ENCODE measurements at regions not wholly inside any gene's neighbourhood (a gene's known extent, or its start where the extent isn't known, plus 50 kb on each side); places are given as distances from the start of the nearest gene placed in this dataset.

DNA sequence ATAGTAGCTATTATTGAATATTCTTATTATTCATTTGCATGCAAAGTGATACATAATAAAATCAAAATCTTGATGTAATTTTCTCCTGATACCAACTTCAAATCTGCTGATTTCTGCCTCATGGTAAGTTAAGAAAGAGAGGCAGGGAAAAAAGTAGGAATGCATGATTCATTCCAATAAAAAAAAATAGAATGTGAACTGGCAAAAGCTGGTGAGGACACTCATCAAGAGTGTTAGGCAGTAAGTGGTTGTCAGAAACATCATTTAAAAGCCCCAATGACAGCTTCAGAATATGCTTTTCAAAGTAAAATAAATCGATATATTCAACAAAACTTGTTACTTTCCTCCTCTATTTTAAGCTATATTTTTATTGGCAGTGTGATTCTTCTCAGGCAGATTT lies 979.1 kb downstream of the TECRL start:
- no TSS peak for BruUV-seq (replicated peaks)
- TF ChIP-seq EZH2 (IDR thresholded peaks at IDR 0.05; ENCODE audit: borderline replicate concordance, low read depth, low read length, poor library complexity, severe bottlenecking): no peak
- TF ChIP-seq, protein P1, sequence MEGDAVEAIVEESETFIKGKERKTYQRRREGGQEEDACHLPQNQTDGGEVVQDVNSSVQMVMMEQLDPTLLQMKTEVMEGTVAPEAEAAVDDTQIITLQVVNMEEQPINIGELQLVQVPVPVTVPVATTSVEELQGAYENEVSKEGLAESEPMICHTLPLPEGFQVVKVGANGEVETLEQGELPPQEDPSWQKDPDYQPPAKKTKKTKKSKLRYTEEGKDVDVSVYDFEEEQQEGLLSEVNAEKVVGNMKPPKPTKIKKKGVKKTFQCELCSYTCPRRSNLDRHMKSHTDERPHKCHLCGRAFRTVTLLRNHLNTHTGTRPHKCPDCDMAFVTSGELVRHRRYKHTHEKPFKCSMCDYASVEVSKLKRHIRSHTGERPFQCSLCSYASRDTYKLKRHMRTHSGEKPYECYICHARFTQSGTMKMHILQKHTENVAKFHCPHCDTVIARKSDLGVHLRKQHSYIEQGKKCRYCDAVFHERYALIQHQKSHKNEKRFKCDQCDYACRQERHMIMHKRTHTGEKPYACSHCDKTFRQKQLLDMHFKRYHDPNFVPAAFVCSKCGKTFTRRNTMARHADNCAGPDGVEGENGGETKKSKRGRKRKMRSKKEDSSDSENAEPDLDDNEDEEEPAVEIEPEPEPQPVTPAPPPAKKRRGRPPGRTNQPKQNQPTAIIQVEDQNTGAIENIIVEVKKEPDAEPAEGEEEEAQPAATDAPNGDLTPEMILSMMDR (conservative IDR thresholded peaks at IDR 0.05; ENCODE audit: low read depth, low read length): no peak
- no peaks in the 10 kb centered on the region for H3K4me1 ChIP-seq (ENCODE audit: insufficient read depth, low read length, poor library complexity, severe bottlenecking)
- no peaks in the 10 kb centered on the region for H3K9me3 ChIP-seq (ENCODE audit: low read depth, low read length, poor library complexity, severe bottlenecking)
- intact Hi-C loops (cut with micrococcal nuclease; ENCODE audit: unreplicated experiment): no loop called here
- ChIA-PET CTCF (no interaction called here), POLR2A (ENCODE audit: low non-redundant PET) (no interaction called here)
- no peaks in the 10 kb centered on the region for H3K27me3 ChIP-seq (replicated peaks; ENCODE audit: insufficient read depth, low read depth, low read length, poor library complexity)
- H3K36me3 ChIP-seq (ENCODE audit: insufficient read depth, low read length, poor library complexity, severe bottlenecking): no peaks in the 10 kb centered on the region
- no peak for DNase-seq (ENCODE audit: low spot score)
- H3K4me3 ChIP-seq (ENCODE audit: low read depth, low read length, poor library complexity, severe bottlenecking): no peak overlapping the region
- no peak overlapping the region for H3K27ac ChIP-seq (ENCODE audit: low read depth, low read length, poor library complexity, severe bottlenecking)

DNA sequence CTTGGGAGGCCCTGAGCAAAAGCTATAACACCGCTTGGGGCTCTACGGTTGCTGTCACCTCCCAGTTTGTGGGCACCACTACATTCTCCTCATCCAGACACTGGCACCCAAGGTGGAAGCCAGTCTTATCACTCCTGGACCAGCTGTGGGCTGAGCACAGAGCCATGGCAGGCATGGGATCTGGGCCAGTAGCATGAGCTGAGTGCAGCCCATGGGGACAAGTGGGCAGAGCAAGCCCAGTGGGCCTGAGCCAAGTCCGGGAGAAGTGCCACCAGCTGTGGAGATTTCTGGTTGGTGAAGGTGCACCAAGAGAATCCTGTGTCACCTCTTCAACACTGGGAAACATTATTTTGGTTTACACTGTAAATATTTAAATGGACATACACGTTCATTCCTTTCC lies 1013.0 kb downstream of the TECRL start:
- H3K27ac ChIP-seq (ENCODE audit: low read depth, low read length, poor library complexity, severe bottlenecking): no peak overlapping the region
- BruUV-seq (replicated peaks): no TSS peak
- ChIA-PET POLR2A (ENCODE audit: low non-redundant PET) (no interaction called here), CTCF (no interaction called here)
- H3K36me3 ChIP-seq (ENCODE audit: insufficient read depth, low read length, poor library complexity, severe bottlenecking): no peaks in the 10 kb centered on the region
- H3K4me3 ChIP-seq (ENCODE audit: low read depth, low read length, poor library complexity, severe bottlenecking): no peak overlapping the region
- H3K4me1 ChIP-seq (ENCODE audit: insufficient read depth, low read length, poor library complexity, severe bottlenecking): no peaks in the 10 kb centered on the region
- no peak for DNase-seq (ENCODE audit: low spot score)
- intact Hi-C loops (cut with micrococcal nuclease; ENCODE audit: unreplicated experiment): no loop called here
- no peaks in the 10 kb centered on the region for H3K27me3 ChIP-seq (replicated peaks; ENCODE audit: insufficient read depth, low read depth, low read length, poor library complexity)
- no peaks in the 10 kb centered on the region for H3K9me3 ChIP-seq (ENCODE audit: low read depth, low read length, poor library complexity, severe bottlenecking)
- TF ChIP-seq, protein P1 (conservative IDR thresholded peaks at IDR 0.05; ENCODE audit: low read depth, low read length): no peak
- no peak for TF ChIP-seq EZH2 (IDR thresholded peaks at IDR 0.05; ENCODE audit: borderline replicate concordance, low read depth, low read length, poor library complexity, severe bottlenecking)

DNA sequence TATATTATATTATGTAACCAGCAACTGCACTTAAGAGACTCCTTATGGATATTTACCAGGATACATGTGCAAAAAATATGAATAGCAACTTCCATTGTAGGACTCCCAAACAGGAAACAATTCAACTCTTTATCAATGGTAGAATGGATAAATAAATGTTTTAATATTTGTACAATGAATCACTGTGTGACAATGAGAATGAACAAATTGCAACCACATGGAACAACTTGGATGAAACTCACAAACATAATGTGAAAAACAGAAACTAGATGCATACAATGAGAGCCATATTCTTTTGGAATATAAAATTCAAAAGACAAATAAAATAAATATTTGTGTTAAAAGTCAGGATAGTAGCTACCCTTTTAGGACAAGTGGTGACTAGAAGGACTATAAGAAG lies 1015.7 kb downstream of the TECRL start:
- TF ChIP-seq, protein P1 (conservative IDR thresholded peaks at IDR 0.05; ENCODE audit: low read depth, low read length): no peak
- no TSS peak for BruUV-seq (replicated peaks)
- DNase-seq (ENCODE audit: low spot score): no peak
- Histone ChIP-seq H3K4me1 (ENCODE audit: insufficient read depth, low read length, poor library complexity, severe bottlenecking) (no peaks in the 10 kb centered on the region), H3K36me3 (ENCODE audit: insufficient read depth, low read length, poor library complexity, severe bottlenecking) (no peaks in the 10 kb centered on the region), H3K4me3 (ENCODE audit: low read depth, low read length, poor library complexity, severe bottlenecking) (no peak overlapping the region), H3K9me3 (ENCODE audit: low read depth, low read length, poor library complexity, severe bottlenecking) (no peaks in the 10 kb centered on the region), H3K27ac (ENCODE audit: low read depth, low read length, poor library complexity, severe bottlenecking) (no peak overlapping the region), H3K27me3 (replicated peaks; ENCODE audit: insufficient read depth, low read depth, low read length, poor library complexity) (no peaks in the 10 kb centered on the region)
- intact Hi-C loops (cut with micrococcal nuclease; ENCODE audit: unreplicated experiment): no loop called here
- POLR2A ChIA-PET (ENCODE audit: low non-redundant PET): no interaction called here
- CTCF ChIA-PET: no interaction called here

Measured in A673 (cell line).